ENCODE measurements at regions not wholly inside any gene's neighbourhood (a gene's known extent, or its start where the extent isn't known, plus 50 kb on each side); places are given as distances from the start of the nearest gene placed in this dataset.
A peak's percentile ranks its signal among the peaks of the same experiment; 100 is the strongest.
"Not testable (repeated sequence)": the region's sequence is repeated elsewhere in the genome, so short reads cannot be mapped to it uniquely, and the experiment has no call there.

DNA sequence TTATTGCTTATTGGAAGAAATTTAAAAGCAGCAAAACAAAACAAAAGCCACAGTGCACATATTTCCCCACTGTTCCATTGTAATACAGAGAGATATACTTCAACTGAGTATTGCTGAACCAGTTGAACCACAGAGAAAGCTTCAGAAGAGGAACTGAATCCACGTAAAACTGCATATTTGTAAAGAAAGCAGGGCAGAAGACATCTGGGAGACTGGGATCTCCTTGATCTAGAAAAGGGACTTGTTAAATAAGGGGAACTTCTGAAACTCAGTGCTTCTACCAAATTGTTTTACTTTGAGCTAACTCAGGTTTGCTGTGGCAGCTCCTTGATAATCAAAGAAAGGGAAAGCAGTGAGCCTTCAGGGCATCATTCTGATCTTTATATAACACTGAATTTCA, 411.1 kb upstream of the MDGA2 start:
- WGBS (ENCODE audit: insufficient coverage), result 70% methylated on average over 1 of the region's 1 CpG
- DNase-seq (ENCODE audit: low read depth in 4 of 6, low spot score in 6 of 6), result no peak
- H3K4me3 ChIP-seq (ENCODE audit: low read depth, low read length), result no peak overlapping the region
- no peaks in the 10 kb centered on the region for H3K9me3 ChIP-seq (ENCODE audit: control insufficient read depth, insufficient read depth, low read length)
- no peaks in the 10 kb centered on the region for H3K4me1 ChIP-seq (ENCODE audit: control insufficient read depth, insufficient read depth, low read length)
- H3K36me3 ChIP-seq (ENCODE audit: control insufficient read depth, insufficient read depth, low read length), result no peaks in the 10 kb centered on the region
- no peak overlapping the region for H3K27ac ChIP-seq (ENCODE audit: low read depth, low read length)
- H3K27me3 ChIP-seq (ENCODE audit: control insufficient read depth, insufficient read depth, low read length), result no peaks in the 10 kb centered on the region

DNA sequence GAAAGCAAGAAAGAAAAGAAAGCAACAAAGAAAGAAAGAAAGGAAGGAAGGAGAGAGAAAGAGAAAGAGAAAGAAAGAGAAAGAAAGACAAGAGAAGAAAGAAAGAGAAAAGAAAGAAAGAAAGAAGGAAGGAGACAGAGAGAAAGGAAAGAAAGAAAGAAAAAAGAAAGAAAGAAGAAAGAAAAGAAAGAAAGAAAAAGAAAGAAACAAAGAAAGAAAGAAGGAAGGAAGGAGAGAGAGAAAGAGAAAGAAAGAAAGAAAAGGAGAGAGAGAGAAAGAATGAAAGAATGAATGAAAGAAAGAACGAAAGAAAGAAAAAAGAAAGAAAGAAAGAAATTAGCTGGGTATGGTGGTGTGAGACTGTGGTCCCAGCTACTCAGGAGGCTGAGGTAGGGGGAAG, 400.1 kb upstream of the MDGA2 start:
- DNase-seq (ENCODE audit: low read depth in 4 of 6, low spot score in 6 of 6), result no peak
- Histone ChIP-seq H3K4me1 (ENCODE audit: control insufficient read depth, insufficient read depth, low read length) (no peaks in the 10 kb centered on the region), H3K27ac (ENCODE audit: low read depth, low read length) (no peak overlapping the region), H3K4me3 (ENCODE audit: low read depth, low read length) (no peak overlapping the region), H3K9me3 (ENCODE audit: control insufficient read depth, insufficient read depth, low read length) (no peaks in the 10 kb centered on the region), H3K27me3 (ENCODE audit: control insufficient read depth, insufficient read depth, low read length) (no peaks in the 10 kb centered on the region), H3K36me3 (ENCODE audit: control insufficient read depth, insufficient read depth, low read length) (no peaks in the 10 kb centered on the region)
- 100% methylated on average over 1 of the region's 1 CpG for WGBS (ENCODE audit: insufficient coverage)

DNA sequence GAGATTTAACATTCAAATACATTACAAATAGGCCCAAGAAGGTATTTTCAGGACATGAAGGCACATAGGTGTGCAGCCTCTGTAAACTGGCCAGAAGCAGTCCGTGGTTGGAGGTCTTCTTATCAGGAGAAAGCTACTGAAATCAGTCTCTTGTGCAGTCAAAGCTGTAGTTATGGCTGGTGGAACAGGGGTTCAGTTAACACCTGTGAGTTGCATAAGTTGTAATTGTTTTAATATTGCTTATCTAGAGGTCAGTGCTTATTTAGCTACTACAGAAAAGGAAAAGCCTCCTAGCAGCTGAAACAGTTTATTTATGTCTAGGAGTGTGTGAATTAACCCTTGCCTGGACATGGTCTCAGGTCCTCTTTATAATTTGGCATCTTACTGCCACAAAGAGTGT, 377.6 kb upstream of the MDGA2 start:
- no peaks in the 10 kb centered on the region for H3K4me1 ChIP-seq (ENCODE audit: control insufficient read depth, insufficient read depth, low read length)

DNA sequence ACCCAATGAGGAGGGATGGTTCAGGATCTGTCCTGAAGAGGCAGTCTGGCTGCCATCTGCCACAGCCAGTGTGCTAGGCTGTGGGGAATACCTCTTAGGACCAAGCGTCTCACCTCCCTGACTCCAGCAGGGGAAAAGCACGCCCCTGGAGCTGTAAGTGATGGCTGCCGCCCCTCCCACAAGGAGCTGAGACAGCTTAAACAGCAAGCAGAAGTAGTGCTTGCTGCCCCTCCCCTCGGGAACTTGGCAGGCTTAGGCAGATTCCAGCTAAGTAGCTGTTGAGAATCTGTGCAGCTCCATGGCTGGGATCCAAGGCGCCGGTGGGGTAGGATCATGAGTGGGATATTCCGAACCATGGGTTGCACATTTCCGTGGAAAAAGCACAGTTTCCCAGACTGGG, 360.4 kb upstream of the MDGA2 start:
- Histone ChIP-seq H3K9me3 (ENCODE audit: control insufficient read depth, insufficient read depth, low read length) (no peaks in the 10 kb centered on the region), H3K4me1 (ENCODE audit: control insufficient read depth, insufficient read depth, low read length) (no peaks in the 10 kb centered on the region), H3K27me3 (ENCODE audit: control insufficient read depth, insufficient read depth, low read length) (no peaks in the 10 kb centered on the region), H3K4me3 (ENCODE audit: low read depth, low read length) (no peak overlapping the region), H3K27ac (ENCODE audit: low read depth, low read length) (no peak overlapping the region), H3K36me3 (ENCODE audit: control insufficient read depth, insufficient read depth, low read length) (no peaks in the 10 kb centered on the region)
- 73% methylated on average over 7 of the region's 8 CpGs for whole genome bisulfite sequencing (ENCODE audit: insufficient coverage)
- DNase-seq (ENCODE audit: low read depth in 4 of 6, low spot score in 6 of 6), result peak in 1 of 6 donors; percentile 3

More for the DNA sequence above, 377.6 kb upstream of the MDGA2 start:
- Histone ChIP-seq H3K4me3 (ENCODE audit: low read depth, low read length) (no peak overlapping the region), H3K9me3 (ENCODE audit: control insufficient read depth, insufficient read depth, low read length) (no peaks in the 10 kb centered on the region), H3K36me3 (ENCODE audit: control insufficient read depth, insufficient read depth, low read length) (no peaks in the 10 kb centered on the region), H3K27ac (ENCODE audit: low read depth, low read length) (no peak overlapping the region), H3K27me3 (ENCODE audit: control insufficient read depth, insufficient read depth, low read length) (no peaks in the 10 kb centered on the region)
- no peak for DNase-seq (ENCODE audit: low read depth in 4 of 6, low spot score in 6 of 6)
- 73% methylated on average over 1 of the region's 1 CpG for WGBS (ENCODE audit: insufficient coverage)

DNA sequence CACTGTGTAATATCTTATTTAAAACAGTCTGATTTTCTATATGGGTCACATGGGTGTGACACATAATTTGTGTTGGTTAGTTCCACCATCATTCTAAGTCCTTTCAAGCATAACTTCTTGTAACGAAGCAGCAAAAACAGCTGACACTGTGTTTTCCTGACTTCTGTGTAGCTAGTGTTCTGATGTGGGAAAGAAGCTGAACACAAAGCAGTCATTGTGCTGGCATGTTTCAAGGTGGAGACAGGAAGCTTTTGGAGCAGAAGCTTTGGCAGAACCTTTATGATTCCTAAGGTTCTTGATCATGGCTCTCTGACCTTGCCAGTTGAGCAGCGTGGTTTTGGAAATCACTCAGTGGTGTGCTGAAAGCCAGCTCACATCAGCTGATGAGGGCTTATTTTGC, 351.7 kb upstream of the MDGA2 start:
- no peaks in the 10 kb centered on the region for H3K36me3 ChIP-seq (ENCODE audit: control insufficient read depth, insufficient read depth, low read length)
- no peaks in the 10 kb centered on the region for H3K4me1 ChIP-seq (ENCODE audit: control insufficient read depth, insufficient read depth, low read length)
- no peak overlapping the region for H3K27ac ChIP-seq (ENCODE audit: low read depth, low read length)
- peak in 1 of 6 donors; percentile 2 for DNase-seq (ENCODE audit: low read depth in 4 of 6, low spot score in 6 of 6)
- H3K4me3 ChIP-seq (ENCODE audit: low read depth, low read length), result no peak overlapping the region
- no peaks in the 10 kb centered on the region for H3K9me3 ChIP-seq (ENCODE audit: control insufficient read depth, insufficient read depth, low read length)
- no peaks in the 10 kb centered on the region for H3K27me3 ChIP-seq (ENCODE audit: control insufficient read depth, insufficient read depth, low read length)
- no CpG with 5 or more reads among the region's 2 CpGs for WGBS (ENCODE audit: insufficient coverage)

DNA sequence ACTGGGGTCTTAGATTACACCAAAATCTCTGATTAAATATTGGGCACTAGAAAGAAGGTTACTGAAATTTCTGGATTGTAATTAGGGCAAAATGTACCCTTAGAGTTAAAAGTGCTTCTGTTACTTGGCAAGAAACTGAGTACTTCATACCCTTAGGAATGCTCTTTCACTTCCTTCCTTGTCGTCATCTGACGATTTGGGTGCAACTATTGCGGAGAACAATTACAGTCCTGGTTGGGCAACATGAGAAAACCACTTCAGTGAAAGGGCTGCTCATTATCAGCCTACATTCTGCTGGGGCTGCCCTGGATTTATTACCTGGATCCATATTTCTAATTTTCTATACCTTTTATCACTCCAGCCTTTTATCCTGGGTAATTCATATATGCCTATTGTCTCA, 348.5 kb upstream of the MDGA2 start:
- H3K27ac ChIP-seq (ENCODE audit: low read depth, low read length), result no peak overlapping the region
- H3K4me3 ChIP-seq (ENCODE audit: low read depth, low read length), result no peak overlapping the region
- no peaks in the 10 kb centered on the region for H3K36me3 ChIP-seq (ENCODE audit: control insufficient read depth, insufficient read depth, low read length)
- WGBS (ENCODE audit: insufficient coverage), result 65% methylated on average over 3 of the region's 3 CpGs
- no peaks in the 10 kb centered on the region for H3K4me1 ChIP-seq (ENCODE audit: control insufficient read depth, insufficient read depth, low read length)
- no peaks in the 10 kb centered on the region for H3K27me3 ChIP-seq (ENCODE audit: control insufficient read depth, insufficient read depth, low read length)
- H3K9me3 ChIP-seq (ENCODE audit: control insufficient read depth, insufficient read depth, low read length), result no peaks in the 10 kb centered on the region
- no peak for DNase-seq (ENCODE audit: low read depth in 4 of 6, low spot score in 6 of 6)

DNA sequence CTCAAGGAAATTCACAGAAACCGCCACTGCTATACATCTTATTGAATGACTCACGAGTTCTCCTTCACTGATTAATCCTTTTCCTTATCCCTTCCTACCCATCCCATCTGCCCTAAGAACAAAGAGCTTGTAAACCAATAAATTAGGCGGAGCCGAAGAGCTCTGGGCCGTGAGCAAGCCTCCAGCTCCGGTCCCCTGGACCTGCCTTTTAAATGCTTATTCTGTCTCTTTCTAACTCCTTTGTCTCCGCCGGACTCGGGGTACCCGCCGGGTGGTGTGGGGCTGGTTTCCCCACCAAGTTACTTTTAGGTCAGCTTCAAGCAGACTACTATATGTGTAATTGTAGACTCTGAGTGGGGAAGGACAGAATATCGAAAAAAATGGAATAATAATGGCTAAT, 336.1 kb upstream of the MDGA2 start:
- DNase-seq (ENCODE audit: low read depth in 4 of 6, low spot score in 6 of 6); H3K27ac ChIP-seq (ENCODE audit: low read depth, low read length); H3K36me3 ChIP-seq (ENCODE audit: control insufficient read depth, insufficient read depth, low read length); H3K27me3 ChIP-seq (ENCODE audit: control insufficient read depth, insufficient read depth, low read length); H3K9me3 ChIP-seq (ENCODE audit: control insufficient read depth, insufficient read depth, low read length); H3K4me3 ChIP-seq (ENCODE audit: low read depth, low read length); H3K4me1 ChIP-seq (ENCODE audit: control insufficient read depth, insufficient read depth, low read length): not testable (repeated sequence)
- 18% methylated on average over 5 of the region's 12 CpGs for WGBS (ENCODE audit: insufficient coverage)

DNA sequence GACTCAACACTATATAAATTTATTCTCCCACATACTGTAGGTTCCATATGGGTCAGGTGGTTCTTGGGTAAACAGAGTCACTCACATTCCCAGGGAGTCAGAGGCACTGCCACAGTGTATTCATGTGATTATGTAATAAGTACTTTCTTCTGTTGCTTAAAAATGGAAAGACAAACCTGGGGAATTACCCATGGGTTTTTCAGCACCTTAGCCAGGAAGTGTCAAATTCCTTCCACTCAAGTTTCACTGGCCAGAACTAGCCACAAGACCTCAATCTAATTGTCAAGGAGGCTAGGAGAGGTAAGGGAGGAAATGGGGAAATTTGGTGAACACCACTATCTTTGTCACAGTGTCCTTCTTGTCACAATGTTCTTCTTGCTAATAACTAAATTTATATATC, 333.2 kb upstream of the MDGA2 start:
- no peak for DNase-seq (ENCODE audit: low read depth in 4 of 6, low spot score in 6 of 6)
- no peaks in the 10 kb centered on the region for H3K36me3 ChIP-seq (ENCODE audit: control insufficient read depth, insufficient read depth, low read length)

DNA sequence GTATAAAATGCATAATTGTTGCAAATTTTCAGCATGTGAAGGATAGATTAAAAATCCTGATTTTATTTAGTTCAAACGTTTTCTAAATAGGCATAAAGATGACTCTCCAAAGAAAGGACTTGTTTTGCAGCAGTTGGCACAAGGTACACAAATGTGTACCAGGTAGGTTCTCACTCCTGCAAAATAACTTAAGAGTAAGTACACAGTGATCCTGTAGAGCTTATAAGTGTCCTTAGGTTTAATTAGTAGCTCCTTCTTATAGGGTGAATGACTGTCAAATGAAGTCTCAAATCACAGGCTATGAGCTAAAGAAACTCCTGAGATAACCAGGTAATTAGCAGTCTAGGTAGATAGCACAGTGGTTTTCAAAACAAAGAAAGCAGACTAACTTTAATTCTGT, 330.6 kb upstream of the MDGA2 start:
- DNase-seq (ENCODE audit: low read depth in 4 of 6, low spot score in 6 of 6), result no peak
- Histone ChIP-seq H3K27ac (ENCODE audit: low read depth, low read length) (no peak overlapping the region), H3K4me3 (ENCODE audit: low read depth, low read length) (no peak overlapping the region), H3K27me3 (ENCODE audit: control insufficient read depth, insufficient read depth, low read length) (no peaks in the 10 kb centered on the region), H3K9me3 (ENCODE audit: control insufficient read depth, insufficient read depth, low read length) (no peaks in the 10 kb centered on the region), H3K4me1 (ENCODE audit: control insufficient read depth, insufficient read depth, low read length) (no peaks in the 10 kb centered on the region), H3K36me3 (ENCODE audit: control insufficient read depth, insufficient read depth, low read length) (no peaks in the 10 kb centered on the region)
- no CpG with 5 or more reads among the region's 1 CpG for WGBS (ENCODE audit: insufficient coverage)

More for the DNA sequence above, 333.2 kb upstream of the MDGA2 start:
- no peaks in the 10 kb centered on the region for H3K27me3 ChIP-seq (ENCODE audit: control insufficient read depth, insufficient read depth, low read length)
- no peaks in the 10 kb centered on the region for H3K9me3 ChIP-seq (ENCODE audit: control insufficient read depth, insufficient read depth, low read length)
- H3K4me1 ChIP-seq (ENCODE audit: control insufficient read depth, insufficient read depth, low read length), result no peaks in the 10 kb centered on the region
- no peak overlapping the region for H3K27ac ChIP-seq (ENCODE audit: low read depth, low read length)
- H3K4me3 ChIP-seq (ENCODE audit: low read depth, low read length), result no peak overlapping the region

DNA sequence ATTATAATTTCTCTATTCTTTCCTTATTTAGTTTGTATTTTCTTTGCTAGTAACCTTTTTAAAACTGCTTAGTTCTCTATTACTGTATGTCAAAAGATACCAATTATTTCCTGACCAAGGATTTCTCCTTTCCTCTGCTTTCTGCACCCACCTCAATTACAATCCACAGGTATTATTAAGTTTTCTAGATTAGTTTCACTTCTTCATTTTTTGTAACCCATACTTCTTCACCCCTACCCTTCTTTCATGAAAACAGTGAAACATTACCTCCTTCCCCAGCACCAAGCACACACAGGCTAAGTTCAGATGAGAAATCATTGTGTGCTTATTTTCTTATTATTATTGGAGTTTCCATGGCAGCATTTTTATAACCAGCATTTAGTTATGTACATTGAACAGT, 318.5 kb upstream of the MDGA2 start:
- DNase-seq (ENCODE audit: low read depth in 4 of 6, low spot score in 6 of 6), result no peak
- H3K27ac ChIP-seq (ENCODE audit: low read depth, low read length), result no peak overlapping the region
- no peaks in the 10 kb centered on the region for H3K27me3 ChIP-seq (ENCODE audit: control insufficient read depth, insufficient read depth, low read length)
- H3K9me3 ChIP-seq (ENCODE audit: control insufficient read depth, insufficient read depth, low read length), result no peaks in the 10 kb centered on the region
- no peaks in the 10 kb centered on the region for H3K4me1 ChIP-seq (ENCODE audit: control insufficient read depth, insufficient read depth, low read length)
- no peaks in the 10 kb centered on the region for H3K36me3 ChIP-seq (ENCODE audit: control insufficient read depth, insufficient read depth, low read length)
- no peak overlapping the region for H3K4me3 ChIP-seq (ENCODE audit: low read depth, low read length)

DNA sequence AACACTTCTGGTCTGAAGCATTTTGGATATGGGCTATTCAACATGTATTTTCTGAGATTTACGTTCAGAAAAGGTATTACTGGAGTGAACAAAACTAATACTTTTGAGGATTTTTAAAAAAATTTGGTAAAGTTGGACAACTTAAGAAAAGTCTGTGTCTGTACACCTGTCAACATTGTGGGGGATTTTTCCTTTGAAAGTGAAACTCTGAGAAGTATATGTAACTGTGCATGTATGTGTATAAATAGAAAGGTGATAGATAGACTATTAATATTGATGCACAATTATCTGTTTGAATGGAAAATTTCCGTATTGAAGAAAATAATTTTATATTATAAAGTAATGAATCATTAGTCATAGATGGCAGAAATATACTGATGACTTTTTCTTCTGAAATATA, 312.8 kb upstream of the MDGA2 start:
- no peak for DNase-seq (ENCODE audit: low read depth in 4 of 6, low spot score in 6 of 6)
- Histone ChIP-seq H3K27ac (ENCODE audit: low read depth, low read length) (no peak overlapping the region), H3K4me1 (ENCODE audit: control insufficient read depth, insufficient read depth, low read length) (no peaks in the 10 kb centered on the region), H3K27me3 (ENCODE audit: control insufficient read depth, insufficient read depth, low read length) (no peaks in the 10 kb centered on the region), H3K9me3 (ENCODE audit: control insufficient read depth, insufficient read depth, low read length) (no peaks in the 10 kb centered on the region), H3K4me3 (ENCODE audit: low read depth, low read length) (no peak overlapping the region), H3K36me3 (ENCODE audit: control insufficient read depth, insufficient read depth, low read length) (no peaks in the 10 kb centered on the region)
- WGBS (ENCODE audit: insufficient coverage), result 67% methylated on average over 1 of the region's 2 CpGs
